MM.1S (cell line): ENCODE measurements at regions not wholly inside any gene's neighbourhood (a gene's known extent, or its start where the extent isn't known, plus 50 kb on each side); places are given as distances from the start of the nearest gene placed in this dataset.
"Not testable (repeated sequence)": the region's sequence is repeated elsewhere in the genome, so short reads cannot be mapped to it uniquely, and the experiment has no call there.

Source experiments
- DNase-seq: peaks from one replicate; pipeline ENCODE4 v3.0.0-alpha.2; 2015
- H2AFZ ChIP-seq: fragments of 300-600 bp; sonication (generic); 2 replicates; pipeline ENCODE4 v1.6.0; 2016; ENCODE audit warnings: antibody characterized with exemption, low read length
- H3F3A ChIP-seq: fragments of 300-600 bp; sonication (generic); 2 replicates; pipeline ENCODE4 v1.6.1; 2016; ENCODE audit warnings: mild to moderate bottlenecking, antibody characterized with exemption, low read length, moderate library complexity, mixed read lengths; ENCODE audit not compliant: insufficient read depth
- H3K27ac ChIP-seq: fragments of 300-600 bp; sonication (generic); 2 replicates; pipeline ENCODE4 v1.5.1; 2016; ENCODE audit warnings: mild to moderate bottlenecking, low read length
- H3K27me3 ChIP-seq: fragments of 300-600 bp; sonication (generic); replicated peaks from 2 replicates; pipeline ENCODE4 v1.6.0; 2016; ENCODE audit warnings: low read length; ENCODE audit not compliant: insufficient read depth
- H3K36me3 ChIP-seq: fragments of 300-600 bp; sonication (generic); replicated peaks from 2 replicates; pipeline ENCODE4 v1.6.1; 2016; ENCODE audit warnings: mild to moderate bottlenecking, low read length, mixed read lengths; ENCODE audit not compliant: insufficient read depth
- H3K4me1 ChIP-seq: fragments of 300-600 bp; sonication (generic); 2 replicates; pipeline ENCODE4 v1.6.1; 2016; ENCODE audit warnings: low read length, mixed read lengths
- H3K4me2 ChIP-seq: fragments of 300-600 bp; sonication (generic); 2 replicates; pipeline ENCODE4 v1.6.0; 2016; ENCODE audit warnings: low read depth, low read length
- H3K4me3 ChIP-seq: fragments of 300-600 bp; sonication (generic); 2 replicates; pipeline ENCODE4 v1.5.1; 2016; ENCODE audit warnings: low read length, mixed read lengths
- H3K79me2 ChIP-seq: fragments of 300-600 bp; sonication (generic); 2 replicates; pipeline ENCODE4 v1.6.1; 2016; ENCODE audit warnings: mixed run types, low read length, mixed read lengths
- H3K9ac ChIP-seq: fragments of 300-600 bp; sonication (generic); 2 replicates; pipeline ENCODE4 v1.6.1; 2016; ENCODE audit warnings: low read length, mixed read lengths
- H3K9me2 ChIP-seq: fragments of 300-600 bp; sonication (generic); replicated peaks from 2 replicates; pipeline ENCODE4 v1.6.1; 2016; ENCODE audit warnings: mild to moderate bottlenecking, low read length, mixed read lengths; ENCODE audit not compliant: insufficient read depth
- H3K9me3 ChIP-seq: fragments of 300-600 bp; sonication (generic); replicated peaks from 2 replicates; pipeline ENCODE4 v1.6.1; 2016; ENCODE audit warnings: mild to moderate bottlenecking, low read length, mixed read lengths; ENCODE audit not compliant: insufficient read depth
- H4K20me1 ChIP-seq: fragments of 300-600 bp; sonication (generic); 2 replicates; pipeline ENCODE4 v1.6.1; 2016; ENCODE audit warnings: mild to moderate bottlenecking, low read length, moderate library complexity, mixed read lengths; ENCODE audit not compliant: insufficient read depth
- EZH2 ChIP-seq: fragments of 300-600 bp; sonication (generic); optimal IDR thresholded peaks from 2 replicates; pipeline ENCODE3; 2017; ENCODE audit warnings: low read depth, mild to moderate bottlenecking, antibody characterized with exemption, low read length, mixed read lengths
- EZH2phosphoT487 ChIP-seq: fragments of 300-600 bp; sonication (generic); IDR thresholded peaks from 2 replicates; pipeline ENCODE4 v1.6.1; 2018; ENCODE audit warnings: antibody characterized with exemption, low read length
- TF ChIP-seq, protein P1 (sequence below): fragments of 300-600 bp; sonication (generic); IDR thresholded peaks from 2 replicates; pipeline ENCODE4 v1.5.1; 2016; ENCODE audit warnings: antibody characterized with exemption, low read length, mixed read lengths

DNA sequence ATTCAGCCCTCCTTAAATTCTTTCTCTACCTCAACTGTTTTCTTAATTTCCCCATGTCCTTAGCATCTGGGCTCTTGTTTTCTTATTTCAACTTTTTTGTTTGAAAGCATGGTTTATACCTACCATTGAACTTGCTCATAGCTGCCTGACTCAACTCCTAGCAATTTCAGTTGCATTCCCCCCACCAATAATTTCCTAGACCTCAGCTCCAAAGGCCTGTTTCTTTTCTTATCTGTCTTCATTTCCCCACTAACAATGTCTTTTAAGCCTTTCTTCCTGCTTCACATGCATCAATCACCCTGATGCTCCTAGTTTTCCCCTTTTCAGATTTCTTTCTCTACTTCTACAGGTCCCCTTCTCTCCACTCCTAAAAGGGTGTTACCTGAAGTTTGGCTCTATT, 129.7 kb upstream of the PDE4D start:
- no peak for DNase-seq
- Histone ChIP-seq H3F3A (no peaks in the 10 kb centered on the region; the same call in 1 of the 2 replicates), H3K4me2 (no peak overlapping the region), H2AFZ (no peak overlapping the region), H3K27me3 (no peaks in the 10 kb centered on the region), H3K4me3 (no peak overlapping the region), H3K36me3 (no peaks in the 10 kb centered on the region), H3K9me2 (no peaks in the 10 kb centered on the region), H3K9ac (no peak overlapping the region), H4K20me1 (no peaks in the 10 kb centered on the region), H3K4me1 (peaks cover 10% of the 10 kb centered on the region), H3K79me2 (no peaks in the 10 kb centered on the region), H3K27ac (no peak overlapping the region), H3K9me3 (no peaks in the 10 kb centered on the region)
- no peak for TF ChIP-seq EZH2phosphoT487

DNA sequence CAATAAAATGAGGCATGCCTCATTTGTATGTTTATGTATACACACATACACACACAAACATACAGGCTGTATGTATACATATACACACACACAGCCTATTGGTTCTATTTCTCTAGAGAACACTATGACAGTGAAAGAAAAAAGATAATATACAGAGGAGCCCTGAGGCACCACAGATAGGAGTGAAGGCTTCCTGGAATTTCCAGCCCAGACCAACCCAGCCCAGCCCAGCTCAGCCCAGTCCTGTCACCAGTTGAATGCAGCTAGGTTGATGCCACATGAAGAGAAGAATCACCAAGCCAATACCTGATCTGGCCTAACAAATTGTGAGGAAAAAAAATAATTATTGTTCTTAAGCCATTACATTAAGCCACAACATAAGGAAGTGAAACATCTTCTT, 126.9 kb upstream of the PDE4D start:
- no peak overlapping the region for H3K9ac ChIP-seq
- no peak overlapping the region for H3K4me2 ChIP-seq
- no peak overlapping the region for H3K4me3 ChIP-seq
- no peaks in the 10 kb centered on the region for H4K20me1 ChIP-seq
- H3K9me2 ChIP-seq, result no peaks in the 10 kb centered on the region
- peaks cover 10% of the 10 kb centered on the region for H3K4me1 ChIP-seq
- TF ChIP-seq, protein P1, sequence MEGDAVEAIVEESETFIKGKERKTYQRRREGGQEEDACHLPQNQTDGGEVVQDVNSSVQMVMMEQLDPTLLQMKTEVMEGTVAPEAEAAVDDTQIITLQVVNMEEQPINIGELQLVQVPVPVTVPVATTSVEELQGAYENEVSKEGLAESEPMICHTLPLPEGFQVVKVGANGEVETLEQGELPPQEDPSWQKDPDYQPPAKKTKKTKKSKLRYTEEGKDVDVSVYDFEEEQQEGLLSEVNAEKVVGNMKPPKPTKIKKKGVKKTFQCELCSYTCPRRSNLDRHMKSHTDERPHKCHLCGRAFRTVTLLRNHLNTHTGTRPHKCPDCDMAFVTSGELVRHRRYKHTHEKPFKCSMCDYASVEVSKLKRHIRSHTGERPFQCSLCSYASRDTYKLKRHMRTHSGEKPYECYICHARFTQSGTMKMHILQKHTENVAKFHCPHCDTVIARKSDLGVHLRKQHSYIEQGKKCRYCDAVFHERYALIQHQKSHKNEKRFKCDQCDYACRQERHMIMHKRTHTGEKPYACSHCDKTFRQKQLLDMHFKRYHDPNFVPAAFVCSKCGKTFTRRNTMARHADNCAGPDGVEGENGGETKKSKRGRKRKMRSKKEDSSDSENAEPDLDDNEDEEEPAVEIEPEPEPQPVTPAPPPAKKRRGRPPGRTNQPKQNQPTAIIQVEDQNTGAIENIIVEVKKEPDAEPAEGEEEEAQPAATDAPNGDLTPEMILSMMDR, result no peak
- TF ChIP-seq EZH2, result no peak
- no peak for TF ChIP-seq EZH2phosphoT487
- no peaks in the 10 kb centered on the region for H3K36me3 ChIP-seq
- no peak overlapping the region for H3K27ac ChIP-seq
- H3K79me2 ChIP-seq, result no peaks in the 10 kb centered on the region
- no peaks in the 10 kb centered on the region; the same call in 1 of the 2 replicates for H3F3A ChIP-seq
- DNase-seq, result no peak
- no peaks in the 10 kb centered on the region for H3K9me3 ChIP-seq
- no peaks in the 10 kb centered on the region for H3K27me3 ChIP-seq
- H2AFZ ChIP-seq, result no peak overlapping the region

DNA sequence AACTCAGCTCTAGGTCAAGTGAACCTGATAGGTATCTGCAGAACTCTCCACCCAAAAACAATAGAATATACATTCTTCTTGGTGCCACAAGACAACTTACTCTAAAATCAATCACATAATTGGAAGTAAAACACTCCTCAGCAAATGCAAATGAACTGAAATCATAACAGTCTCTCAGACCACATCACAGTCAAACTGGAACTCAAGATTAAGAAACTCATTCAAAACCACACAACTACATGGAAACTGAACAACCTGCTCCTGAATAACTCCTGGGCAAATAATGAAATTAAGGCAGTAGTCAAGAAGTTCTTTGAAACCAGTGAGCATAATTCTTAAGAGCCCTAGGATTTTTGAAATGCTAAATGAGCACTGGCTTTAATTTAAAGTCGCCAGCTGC, 125.4 kb upstream of the PDE4D start:
- H3K4me1 ChIP-seq, H3K27me3 ChIP-seq, H3K9ac ChIP-seq, H3K9me2 ChIP-seq, H3K27ac ChIP-seq, H4K20me1 ChIP-seq, H3K4me3 ChIP-seq, H3K4me2 ChIP-seq, H3K9me3 ChIP-seq, H3K79me2 ChIP-seq, H3K36me3 ChIP-seq, H2AFZ ChIP-seq, H3F3A ChIP-seq, DNase-seq: not testable (repeated sequence)

DNA sequence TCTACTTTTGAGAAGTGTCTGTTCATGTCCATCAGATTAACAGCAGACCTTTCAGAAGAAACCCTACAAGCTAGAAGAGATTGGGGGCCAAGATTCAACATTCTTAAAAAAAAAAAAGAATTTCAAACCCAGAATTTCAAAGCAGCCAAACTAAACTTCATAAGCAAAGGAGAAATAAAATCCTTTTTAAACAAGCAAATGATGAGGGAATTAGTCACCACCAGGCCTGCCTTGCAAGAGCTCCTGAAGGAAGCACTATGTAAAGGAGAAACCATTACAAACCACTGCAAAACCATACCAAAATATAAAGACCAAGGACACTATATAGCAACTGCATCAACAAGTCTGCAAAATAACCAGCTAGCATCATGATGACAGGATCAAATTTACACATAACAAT, 124.6 kb upstream of the PDE4D start:
- no peak overlapping the region for H3K4me2 ChIP-seq
- H3K9me2 ChIP-seq, result no peaks in the 10 kb centered on the region
- H3K9me3 ChIP-seq, result no peaks in the 10 kb centered on the region
- H3K27ac ChIP-seq, result no peak overlapping the region
- H3K27me3 ChIP-seq, result no peaks in the 10 kb centered on the region
- TF ChIP-seq EZH2phosphoT487 (no peak), EZH2 (no peak)
- TF ChIP-seq, protein P1, result no peak
- H3K4me3 ChIP-seq, result no peak overlapping the region
- no peak for DNase-seq
- H2AFZ ChIP-seq, result no peak overlapping the region
- no peak overlapping the region for H3K9ac ChIP-seq
- H3K79me2 ChIP-seq, result no peaks in the 10 kb centered on the region
- no peaks in the 10 kb centered on the region for H3K4me1 ChIP-seq
- no peaks in the 10 kb centered on the region for H4K20me1 ChIP-seq
- no peaks in the 10 kb centered on the region for H3K36me3 ChIP-seq
- no peaks in the 10 kb centered on the region for H3F3A ChIP-seq
